OCI-LY3 (cell line): ENCODE measurements at regions not wholly inside any gene's neighbourhood (a gene's known extent, or its start where the extent isn't known, plus 50 kb on each side); places are given as distances from the start of the nearest gene placed in this dataset.

Source experiments
- CTCF ChIP-seq: fragments of 200-600, 300-600 bp; sonication (generic); IDR thresholded peaks from 2 replicates; pipeline ENCODE4 v1.5.1; 2014; ENCODE audit warnings: antibody characterized with exemption, low read length, low read depth
- EZH2phosphoT487 ChIP-seq: fragments of 200-600 bp; shearing (Covaris generic); IDR thresholded peaks from 2 replicates; pipeline ENCODE4 v1.6.1; 2018; ENCODE audit warnings: antibody characterized with exemption, mixed run types, low read depth

GRCh38 chr9:82356131-82356530 is 367.6 kb downstream of the SPATA31D1 start:
- no peak for TF ChIP-seq CTCF
- TF ChIP-seq EZH2phosphoT487 = no peak
